ENCODE measurements at regions not wholly inside any gene's neighbourhood (a gene's known extent, or its start where the extent isn't known, plus 50 kb on each side); places are given as distances from the start of the nearest gene placed in this dataset.
"Not testable (repeated sequence)": the region's sequence is repeated elsewhere in the genome, so short reads cannot be mapped to it uniquely, and the experiment has no call there.

DNA sequence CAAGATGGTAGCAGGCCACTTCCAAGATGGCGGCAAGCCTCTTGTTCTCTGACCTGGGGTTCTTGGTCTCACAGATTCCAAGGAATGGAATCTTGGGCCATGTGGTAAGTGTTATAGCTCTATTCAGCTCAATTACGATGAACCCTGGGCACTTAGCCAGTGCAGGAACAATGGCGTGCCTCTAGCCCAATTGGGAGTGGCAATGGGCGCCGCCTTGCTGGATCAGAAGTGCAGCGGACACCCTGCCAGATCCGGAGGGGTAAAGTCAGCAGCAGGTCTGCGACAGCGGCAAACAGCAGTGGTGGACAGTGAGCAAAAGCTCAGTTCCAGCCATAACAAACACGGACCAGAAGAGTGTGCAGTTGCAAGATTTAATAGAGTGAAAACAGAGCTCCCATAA, 263.2 kb upstream of the SEMA3C start:
- not testable (repeated sequence) for DNase-seq (ENCODE audit: low read depth)

DNA sequence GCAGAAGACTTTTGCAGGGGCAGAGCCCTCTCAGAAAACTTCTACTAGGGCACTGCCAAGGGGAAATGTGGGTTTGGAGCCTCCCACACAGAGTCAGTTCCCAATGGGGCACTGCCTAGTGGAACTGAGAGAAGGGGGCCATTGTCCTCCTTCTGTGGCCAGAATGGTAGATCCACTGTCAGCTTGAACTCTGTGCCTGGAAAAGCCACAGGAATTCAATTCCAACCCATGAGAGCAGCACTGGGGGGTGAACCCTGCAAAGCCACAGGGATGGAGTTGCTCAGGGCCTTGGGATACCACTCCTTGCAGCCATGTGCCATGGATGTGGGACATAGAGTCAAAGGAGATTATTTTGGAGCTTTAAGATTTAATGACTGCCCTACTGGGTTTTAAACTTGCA, 262.2 kb upstream of the SEMA3C start:
- no peak for DNase-seq (ENCODE audit: low read depth)

DNA sequence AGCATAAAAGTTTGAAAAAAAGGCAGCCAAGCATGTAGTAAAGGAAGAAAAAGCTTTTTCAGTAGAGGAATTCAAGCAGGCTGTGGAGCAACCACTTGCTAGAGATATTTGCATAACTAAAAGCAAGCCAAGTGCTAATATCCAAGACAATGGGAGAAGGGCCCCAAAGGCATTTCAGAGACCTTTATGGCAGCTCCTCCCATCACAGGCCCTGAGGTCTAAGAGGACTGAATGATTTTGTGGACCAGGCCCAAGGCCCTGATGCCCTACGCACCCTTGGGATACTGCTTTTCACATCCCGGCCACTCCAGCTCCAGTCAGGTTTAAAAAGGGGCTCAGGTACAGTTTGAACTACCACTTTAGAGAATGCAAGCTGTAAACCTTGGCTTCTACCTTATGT, 261.7 kb upstream of the SEMA3C start:
- DNase-seq (ENCODE audit: low read depth), result no peak

DNA sequence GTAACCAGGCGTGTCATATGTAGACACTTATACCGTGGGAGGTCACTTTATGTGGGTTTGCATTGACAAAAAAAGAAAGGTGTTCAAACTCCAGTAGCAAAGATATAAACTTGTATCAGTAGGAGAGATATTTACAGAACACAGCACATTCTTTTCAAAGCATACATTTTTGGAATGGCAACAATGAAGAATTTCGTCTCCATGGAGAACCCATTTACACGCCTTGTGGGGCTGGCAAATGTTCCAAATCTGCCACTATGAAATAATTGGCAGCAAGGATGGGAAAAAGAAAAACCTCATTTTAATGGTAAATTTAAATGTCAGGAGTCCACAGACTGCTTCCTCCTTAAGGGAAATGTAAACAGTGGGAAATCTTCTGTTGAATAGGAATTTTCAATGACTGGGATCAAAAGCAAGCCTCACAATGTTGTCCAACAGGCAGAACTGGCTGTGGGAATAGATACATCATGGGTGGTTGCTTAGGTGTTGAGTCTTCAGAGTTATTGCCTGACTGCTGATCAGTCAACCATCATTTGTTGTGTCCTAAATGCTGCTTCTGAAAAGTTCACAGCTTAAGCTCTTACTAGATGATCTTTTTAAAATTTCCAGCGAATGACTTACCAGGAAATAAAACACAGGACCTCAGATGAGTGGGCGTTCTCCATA, 256.6 kb upstream of the SEMA3C start:
- DNase-seq (ENCODE audit: low read depth), result no peak

DNA sequence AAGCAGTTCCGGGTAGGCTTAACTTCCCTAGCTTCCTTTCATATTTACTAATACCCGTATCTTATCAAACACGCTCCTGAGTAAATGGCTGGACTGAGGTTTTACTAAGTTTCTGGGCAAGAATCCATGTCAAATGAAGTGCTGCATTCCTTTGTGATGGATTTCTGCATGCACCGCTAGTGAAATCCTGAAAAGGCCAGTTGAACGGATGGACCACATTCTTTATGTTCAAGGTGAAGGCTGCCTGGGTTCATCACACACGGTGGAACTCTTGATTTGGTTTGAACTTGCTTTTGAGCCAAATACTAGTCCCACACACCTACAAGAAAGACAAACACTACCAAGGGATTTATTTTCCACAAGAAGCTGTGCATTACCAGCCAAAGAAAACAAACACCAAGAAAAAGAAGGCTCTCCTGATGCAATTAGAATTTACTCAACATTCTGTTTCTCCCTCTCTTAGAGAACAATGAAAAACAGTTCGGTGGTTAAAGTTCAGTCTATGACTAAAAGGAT, 255.0 kb upstream of the SEMA3C start:
- DNase-seq (ENCODE audit: low read depth), result peak; percentile 41

DNA sequence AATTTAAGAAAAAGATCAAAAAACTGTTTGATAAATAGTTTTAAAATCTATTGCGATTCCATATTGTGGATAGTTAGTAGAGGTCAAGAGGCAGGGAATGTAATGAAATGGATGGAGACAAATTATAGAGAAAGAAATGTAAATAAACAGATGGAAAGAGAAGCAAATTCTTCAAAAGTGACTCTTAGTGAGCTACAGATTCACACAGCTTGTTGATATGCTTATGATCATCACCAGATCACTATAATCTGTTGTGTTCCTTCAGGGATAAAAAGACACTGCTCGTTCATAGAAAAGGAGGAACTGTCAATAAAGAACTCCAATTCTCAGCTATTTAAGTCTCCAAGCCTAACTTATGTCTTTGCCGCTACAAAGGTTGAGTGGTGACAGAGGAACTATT, 251.4 kb upstream of the SEMA3C start:
- no peak for DNase-seq (ENCODE audit: low read depth)

DNA sequence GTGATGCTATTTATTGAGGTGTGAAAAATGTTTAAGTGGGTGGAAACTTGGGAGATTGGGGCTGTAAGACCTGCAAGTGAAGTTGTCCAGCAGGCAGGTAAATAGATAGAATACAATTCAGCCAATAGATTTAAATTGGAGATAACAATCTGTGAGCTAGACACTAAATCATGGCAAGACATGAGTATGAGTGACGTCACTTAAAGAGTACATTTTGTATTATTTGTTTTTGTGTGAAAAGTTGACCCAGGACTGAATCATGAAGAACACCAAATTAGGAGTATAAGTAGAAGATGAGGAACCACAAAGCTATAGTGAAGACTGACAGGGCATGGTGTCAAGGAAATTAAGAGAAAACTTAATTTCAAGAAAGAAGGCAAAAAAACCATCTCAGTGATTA, 249.1 kb upstream of the SEMA3C start:
- no peak for DNase-seq (ENCODE audit: low read depth)

DNA sequence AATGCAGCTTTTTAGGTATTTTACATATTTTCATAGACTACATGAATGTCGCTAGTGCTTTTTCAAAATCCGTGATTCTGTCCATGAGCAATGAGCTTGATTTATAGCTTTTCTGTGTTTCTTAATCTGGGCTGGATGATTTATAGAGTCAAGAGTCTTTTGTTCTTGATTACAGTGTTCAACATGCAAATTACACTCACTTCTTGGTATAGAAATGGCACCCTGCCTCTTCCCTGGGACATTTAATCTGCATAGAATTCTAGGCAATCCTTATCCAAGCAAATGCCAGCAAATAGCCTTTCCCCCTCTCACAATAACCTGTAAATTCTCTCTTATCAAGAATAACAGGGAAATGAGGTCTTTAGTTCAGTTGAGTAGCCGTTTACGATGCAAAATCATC, 246.2 kb upstream of the SEMA3C start:
- no peak for DNase-seq (ENCODE audit: low read depth)

DNA sequence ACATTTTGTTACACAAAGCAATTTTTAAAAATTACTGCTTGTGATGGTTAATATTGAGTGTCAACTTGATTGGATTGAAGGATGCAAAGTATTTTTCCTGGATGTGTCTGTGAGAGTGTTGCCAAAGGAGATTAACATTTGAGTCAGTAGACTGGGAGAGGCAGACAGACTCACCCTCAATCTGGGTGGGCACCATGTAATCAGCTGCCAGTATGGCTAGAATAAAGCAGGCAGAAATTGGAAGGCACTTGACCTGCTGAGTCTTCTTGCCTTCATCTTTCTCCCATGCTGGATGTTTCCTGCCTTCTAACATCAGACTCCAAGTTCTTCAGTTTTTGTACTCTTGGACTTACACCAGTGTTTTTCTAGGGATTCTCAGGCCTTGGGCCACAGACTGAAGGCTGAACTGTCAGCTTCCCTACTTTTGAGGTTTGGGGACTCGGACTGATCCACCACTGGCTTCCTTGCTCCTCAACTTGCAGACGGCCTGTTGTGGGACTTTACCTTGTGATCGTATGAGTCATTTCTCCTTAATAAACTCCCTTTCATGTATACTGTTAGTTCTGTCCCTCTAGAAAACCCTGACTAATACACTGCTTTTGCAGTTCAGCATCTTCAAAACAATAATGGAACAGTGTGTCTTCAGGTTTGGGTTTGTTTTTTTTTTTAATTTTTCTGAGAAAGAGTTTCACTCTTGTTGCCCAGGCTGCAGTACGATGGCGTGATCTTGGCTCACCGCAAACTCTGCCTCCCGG, 244.1 kb upstream of the SEMA3C start:
- no peak for DNase-seq (ENCODE audit: low read depth)

DNA sequence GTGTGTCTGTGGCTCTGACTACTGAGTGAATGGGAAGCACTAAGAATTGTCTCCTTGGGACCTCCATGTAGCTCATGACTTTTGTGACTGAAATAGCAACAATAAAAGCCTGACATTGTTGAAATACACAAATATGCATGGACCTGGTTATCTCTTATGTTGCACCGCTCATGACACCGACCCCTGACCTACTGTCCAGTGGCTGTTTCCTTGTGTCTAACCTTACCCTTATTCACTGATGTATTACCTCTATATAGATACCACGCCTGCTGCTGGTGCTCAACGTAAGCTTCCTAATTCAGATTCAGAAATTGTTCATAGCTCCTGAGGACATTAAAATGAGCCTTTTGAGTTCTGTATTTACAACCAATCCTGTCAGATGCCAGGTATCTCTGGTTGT, 243.4 kb upstream of the SEMA3C start:
- no peak for DNase-seq (ENCODE audit: low read depth)

DNA sequence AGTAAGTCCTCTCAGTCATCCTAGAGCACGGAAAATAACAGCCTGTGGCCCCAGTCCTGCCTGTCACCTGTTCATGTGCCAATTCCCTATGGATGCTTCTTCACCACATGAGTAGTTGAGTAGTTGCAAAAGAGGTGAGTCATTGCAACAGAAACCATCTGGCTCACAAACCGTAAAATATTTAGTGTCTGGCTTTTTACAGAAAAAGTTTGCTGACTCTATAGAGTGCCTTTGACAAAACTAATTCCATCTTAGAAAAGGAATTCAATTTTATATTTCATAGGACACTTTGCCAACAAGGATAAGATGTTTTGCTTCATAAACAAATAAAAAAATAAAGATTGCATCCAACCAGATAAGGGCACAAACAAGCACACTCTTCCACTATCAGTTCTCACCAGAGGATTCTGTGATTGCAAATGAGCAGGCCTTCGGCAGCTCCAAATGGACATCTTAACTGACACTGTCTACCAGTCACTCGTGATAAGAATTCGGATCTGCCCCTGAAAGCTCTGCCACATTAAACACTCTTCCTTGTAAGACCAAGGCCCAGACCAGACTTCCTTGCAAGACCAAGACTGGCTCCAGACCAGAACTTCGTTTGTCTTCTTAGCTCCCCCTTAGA, 242.7 kb upstream of the SEMA3C start:
- peak; percentile 90 for DNase-seq (ENCODE audit: low read depth)

DNA sequence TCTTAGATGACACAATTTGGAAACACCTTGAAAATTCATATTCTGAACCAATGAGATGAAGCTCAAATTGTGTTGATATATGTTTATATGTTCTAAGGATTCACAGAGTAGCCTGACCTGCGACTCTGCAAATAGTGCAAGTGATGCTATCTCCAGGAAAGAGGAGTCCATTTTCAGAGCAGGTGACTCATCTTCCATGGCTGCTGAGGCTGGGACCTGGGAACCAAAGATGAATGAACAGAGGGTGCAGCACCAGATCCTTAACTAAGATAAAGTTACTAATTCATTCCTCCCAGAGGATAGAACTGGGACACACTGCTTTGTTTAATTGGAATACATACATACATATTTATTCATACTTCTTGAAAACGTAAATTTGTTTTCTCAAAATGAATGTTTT, 240.6 kb upstream of the SEMA3C start:
- no peak for DNase-seq (ENCODE audit: low read depth)

DNA sequence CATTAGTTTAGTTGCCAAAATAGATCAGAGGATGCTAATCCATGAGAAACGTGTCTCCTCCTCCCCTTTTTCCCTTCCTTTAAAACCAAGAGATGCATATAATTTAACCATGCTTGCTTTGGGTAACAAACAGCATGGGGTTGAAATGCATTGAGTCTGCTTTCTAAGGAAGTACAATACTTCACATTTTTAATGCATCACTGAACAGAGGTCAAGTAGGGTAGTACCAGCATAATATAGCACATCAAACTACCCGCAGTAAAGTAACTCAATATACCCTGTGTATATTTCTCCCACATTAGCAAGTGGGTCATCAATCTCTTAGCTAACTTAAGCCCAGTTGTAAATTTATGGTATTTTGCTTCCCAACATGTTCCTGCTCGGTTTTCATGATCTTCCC, 239.3 kb upstream of the SEMA3C start:
- DNase-seq (ENCODE audit: low read depth), result no peak

DNA sequence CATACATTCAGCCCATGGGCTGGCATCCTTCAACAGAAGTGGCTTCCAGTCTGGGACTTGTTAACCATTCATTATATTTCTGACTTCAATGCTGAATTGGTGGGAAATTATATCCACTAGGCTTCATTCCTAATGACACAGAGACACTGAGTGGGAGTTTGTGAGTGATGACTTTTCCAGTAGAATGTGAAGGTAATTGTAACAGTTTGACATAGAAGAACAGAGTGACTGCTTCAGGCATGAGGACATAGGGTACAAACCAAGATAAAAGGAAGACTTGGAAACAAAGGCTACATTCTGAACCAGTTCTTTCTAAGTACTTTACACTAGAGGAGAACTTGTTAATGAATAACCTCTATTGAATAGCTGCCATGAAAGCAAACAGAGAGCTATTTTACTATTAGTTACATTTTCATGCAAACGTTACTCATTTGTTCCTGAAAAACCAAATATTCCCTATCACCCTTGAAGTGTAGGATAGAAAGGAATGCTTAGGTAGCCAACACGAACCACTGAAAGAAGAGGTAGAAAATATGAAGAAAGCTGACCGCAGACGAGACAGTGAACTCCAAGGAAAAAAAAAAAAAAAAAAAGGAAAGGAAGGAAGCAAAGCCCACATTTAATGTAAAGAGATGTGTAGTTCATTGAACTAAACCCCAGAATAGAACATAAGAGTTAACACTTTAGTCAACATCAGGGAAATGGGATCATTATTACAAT, 237.0 kb upstream of the SEMA3C start:
- no peak for DNase-seq (ENCODE audit: low read depth)

DNA sequence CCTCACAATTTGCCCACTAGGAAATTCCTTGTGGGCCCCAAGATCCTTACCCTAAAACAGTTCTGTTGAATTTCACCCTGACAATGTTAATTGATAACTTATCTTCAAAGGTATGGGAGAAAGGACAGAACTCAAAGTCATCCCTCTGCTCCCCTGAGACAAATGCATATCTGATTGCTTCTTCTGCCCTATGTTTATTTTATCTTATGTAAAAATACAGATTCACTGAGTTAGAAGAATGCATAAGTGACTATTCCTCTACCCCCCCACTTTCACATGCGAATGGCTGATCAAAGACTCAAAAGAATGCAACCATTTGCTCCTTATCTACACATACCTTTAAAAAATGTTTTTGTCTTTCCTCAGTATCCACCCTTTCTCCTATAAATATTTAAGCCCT, 235.7 kb upstream of the SEMA3C start:
- DNase-seq (ENCODE audit: low read depth), result no peak

DNA sequence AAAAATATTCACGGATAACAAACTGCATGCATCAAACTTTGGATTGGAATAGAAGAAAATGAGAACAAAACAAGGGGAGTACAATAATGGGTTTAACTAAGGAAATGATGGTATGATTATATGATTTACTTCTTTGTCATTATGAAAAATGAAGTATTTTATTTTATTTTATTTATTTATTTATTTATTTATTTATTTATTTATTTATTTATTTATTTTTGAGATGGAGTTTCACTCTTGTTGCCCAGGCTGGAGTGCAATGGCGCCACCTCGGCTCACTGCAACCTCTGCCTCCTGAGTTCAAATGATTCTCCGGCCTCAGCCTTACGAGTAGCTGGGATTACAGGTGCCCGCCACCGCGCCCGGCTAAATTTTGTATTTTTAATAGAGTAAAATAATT, 234.1 kb upstream of the SEMA3C start:
- not testable (repeated sequence) for DNase-seq (ENCODE audit: low read depth)

DNA sequence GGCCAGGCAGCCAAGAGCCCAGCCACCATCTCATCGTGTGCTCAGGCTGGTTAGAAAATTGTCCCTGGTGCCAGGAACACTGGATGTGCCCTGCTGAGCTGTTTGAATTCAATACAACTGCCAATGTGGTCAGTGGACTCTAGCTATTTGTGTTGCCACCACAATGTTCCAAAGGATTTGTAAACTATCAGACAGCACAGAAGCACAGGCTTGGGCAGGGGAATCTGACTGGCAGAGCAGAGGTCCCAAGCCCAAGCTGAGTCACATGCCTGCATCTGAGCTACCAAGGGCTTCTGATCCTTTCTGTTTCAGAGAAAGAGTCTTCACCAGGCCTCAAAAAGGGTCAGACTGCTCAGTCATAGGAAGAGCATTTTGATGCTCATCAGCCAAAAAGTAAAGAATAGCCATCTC, 232.1 kb upstream of the SEMA3C start:
- peak; percentile 49 for DNase-seq (ENCODE audit: low read depth)

DNA sequence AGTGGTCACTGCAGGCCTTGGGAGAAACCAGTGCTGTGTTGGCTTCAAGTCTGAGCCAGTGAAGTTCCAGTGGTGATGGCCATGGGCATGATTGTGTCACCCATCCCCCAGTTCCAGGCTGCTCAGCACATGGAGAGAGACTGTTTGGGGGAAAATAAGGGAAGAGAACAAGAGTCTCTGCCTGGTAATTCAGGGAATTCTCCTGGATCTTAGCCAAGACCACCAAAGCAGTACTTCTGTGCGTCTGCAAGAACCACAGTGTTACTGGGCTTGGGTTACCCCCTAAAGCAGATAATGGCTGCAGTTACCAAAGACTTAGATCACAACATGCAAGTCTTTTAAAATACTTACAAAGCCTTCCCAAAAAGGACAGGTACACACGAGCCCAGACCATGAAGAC, 225.0 kb upstream of the SEMA3C start:
- DNase-seq (ENCODE audit: low read depth), result no peak

DNA sequence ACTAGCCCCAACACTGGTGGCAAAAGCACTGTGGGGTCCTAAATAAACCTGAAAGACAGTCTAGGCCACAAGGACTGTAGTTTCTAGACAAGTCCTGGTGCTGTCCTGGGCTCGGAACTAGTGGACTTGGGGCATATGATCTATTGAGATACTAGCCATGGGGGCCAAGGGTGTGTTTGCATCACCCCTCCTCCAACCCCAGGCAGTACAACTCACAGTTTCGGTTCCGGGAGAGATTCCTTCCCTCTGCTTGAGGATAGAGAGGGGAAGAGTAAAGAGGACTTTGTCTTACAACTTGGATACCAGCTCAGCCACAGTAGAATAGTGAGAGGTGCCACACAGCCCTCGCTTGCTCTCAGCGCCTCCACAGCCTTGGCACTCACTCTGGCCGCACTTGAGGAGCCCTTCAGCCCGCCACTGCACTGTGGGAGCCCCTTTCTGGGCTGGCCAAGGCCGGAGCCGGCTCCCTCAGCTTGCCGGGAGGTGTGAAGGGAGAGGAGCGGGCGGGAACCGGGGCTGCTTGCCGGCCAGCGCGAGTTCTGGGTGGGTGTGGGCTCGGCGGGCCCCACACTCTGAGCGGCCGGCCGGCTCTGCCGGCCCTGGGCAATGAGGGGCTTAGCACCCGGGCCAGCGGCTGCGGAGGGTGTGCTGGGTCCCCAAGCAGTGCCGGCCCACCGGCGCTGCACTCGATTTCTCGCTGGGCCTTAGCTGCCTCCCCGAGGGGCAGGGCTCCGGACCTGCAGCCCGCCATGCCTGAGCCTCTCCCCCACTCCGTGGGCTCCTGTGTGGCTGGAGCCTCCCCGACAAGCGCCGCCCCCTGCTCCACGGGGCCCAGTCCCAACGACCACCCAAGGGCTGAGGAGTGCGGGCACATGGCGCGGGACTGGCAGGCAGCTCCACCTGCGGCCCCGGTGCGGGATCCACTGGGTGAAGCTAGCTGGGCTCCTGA, 222.7 kb upstream of the SEMA3C start:
- not testable (repeated sequence) for DNase-seq (ENCODE audit: low read depth)

DNA sequence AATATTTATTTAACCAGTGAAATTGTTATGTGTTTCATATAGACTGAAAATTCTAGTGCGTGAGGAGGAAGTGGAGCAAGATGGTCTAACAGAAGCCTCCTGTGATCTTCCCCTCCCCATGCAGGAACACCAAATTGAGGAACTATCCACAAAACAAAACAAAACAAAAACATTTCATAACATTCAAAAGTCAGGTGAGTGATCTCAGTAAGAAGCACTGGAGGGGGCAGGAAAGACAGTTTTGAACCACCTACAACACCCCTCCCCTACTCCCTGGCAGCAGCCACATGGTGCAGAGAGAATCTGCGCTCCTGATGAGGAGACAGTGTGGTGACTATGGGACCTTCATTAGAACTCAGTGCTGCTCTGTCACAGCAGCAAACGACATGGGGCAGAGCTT, 221.9 kb upstream of the SEMA3C start:
- no peak for DNase-seq (ENCODE audit: low read depth)

DNA sequence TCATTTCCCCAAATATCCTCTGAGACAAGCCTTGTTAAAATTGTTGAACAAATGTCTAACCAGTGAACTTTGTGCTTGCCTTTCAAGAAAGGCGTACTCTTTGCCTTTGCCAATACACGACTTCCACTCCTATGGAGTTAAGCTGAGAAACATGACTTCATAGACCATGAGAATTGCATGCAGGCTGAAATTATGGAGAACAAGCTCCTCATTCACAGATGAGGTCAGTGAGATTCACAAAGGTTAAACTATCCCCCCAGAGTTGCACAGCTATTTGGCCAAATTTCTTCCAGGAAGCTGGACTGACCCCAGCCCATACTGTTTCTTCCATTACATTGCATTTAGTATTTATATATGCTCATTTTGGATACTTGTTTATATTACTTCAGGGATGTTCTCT, 221.4 kb upstream of the SEMA3C start:
- DNase-seq (ENCODE audit: low read depth), result no peak
